Liver (tissue), 8 donors: ENCODE measurements at regions not wholly inside any gene's neighbourhood (a gene's known extent, or its start where the extent isn't known, plus 50 kb on each side); places are given as distances from the start of the nearest gene placed in this dataset.
"Not testable (repeated sequence)": the region's sequence is repeated elsewhere in the genome, so short reads cannot be mapped to it uniquely, and the experiment has no call there.

Experiments
- DNase-seq: peaks from one replicate; pipeline ENCODE4 v3.0.0-alpha.2; 2017; ENCODE audit warnings: low spot score
- H3K27ac ChIP-seq, 2 donors: one replicate each; pipeline ENCODE4 v1.7.0; 2013; ENCODE audit warnings: inconsistent platforms in 2 of 2, low read length in 2 of 2, control low read depth in 1 of 2, low read depth in 1 of 2, mild to moderate bottlenecking in 1 of 2
- H3K27me3 ChIP-seq, 4 donors: one replicate each; pipeline versions ENCODE4 v1.6.1 to v1.7.0; 2013; ENCODE audit warnings: low read length in 3 of 4, inconsistent platforms in 1 of 4, mild to moderate bottlenecking in 1 of 4, moderate library complexity in 1 of 4; ENCODE audit not compliant: control insufficient read depth in 4 of 4, insufficient read depth in 4 of 4
- H3K36me3 ChIP-seq, 4 donors: one replicate each; pipeline versions ENCODE4 v1.6.1 to v1.7.0; 2013; ENCODE audit warnings: low read length in 3 of 4, mild to moderate bottlenecking in 3 of 4, low read depth in 1 of 4, moderate library complexity in 1 of 4; ENCODE audit not compliant: control insufficient read depth in 4 of 4, insufficient read depth in 3 of 4
- H3K4me1 ChIP-seq, 4 donors: one replicate each; pipeline versions ENCODE4 v1.6.1 to v1.7.0; 2013; ENCODE audit warnings: low read length in 3 of 4, mild to moderate bottlenecking in 3 of 4, moderate library complexity in 1 of 4; ENCODE audit not compliant: control insufficient read depth in 4 of 4, insufficient read depth in 4 of 4
- H3K4me3 ChIP-seq, 3 donors: one replicate each; pipeline versions ENCODE4 v1.6.1 to v1.7.0; 2013; ENCODE audit warnings: low read length in 3 of 3, control low read depth in 1 of 3, low read depth in 1 of 3, mild to moderate bottlenecking in 1 of 3
- H3K9ac ChIP-seq, 2 donors: one replicate each; pipeline ENCODE4 v1.7.0; 2013; ENCODE audit warnings: low read length in 2 of 2, mild to moderate bottlenecking in 2 of 2, moderate library complexity in 2 of 2, control low read depth in 1 of 2, low read depth in 1 of 2
- H3K9me3 ChIP-seq, 4 donors: one replicate each; pipeline versions ENCODE4 v1.6.1 to v1.7.0; 2013; ENCODE audit warnings: low read length in 3 of 4; ENCODE audit not compliant: control insufficient read depth in 4 of 4
- ATF3 ChIP-seq: IDR thresholded peaks from 2 replicates; pipeline ENCODE4 v1.6.1; 2016; ENCODE audit warnings: antibody characterized with exemption
- CTCF ChIP-seq: fragments of 150-350 bp; IDR thresholded peaks from 2 replicates; pipeline ENCODE4 v1.5.1; 2017; ENCODE audit warnings: improper control_type of control experiment, low read depth, low read length; ENCODE audit not compliant: missing input control
- GABPA ChIP-seq, 2 donors: IDR thresholded peaks in 1 of 2; conservative IDR thresholded peaks in 1 of 2; 2 replicates each; pipeline ENCODE4 v1.6.1; 2016; ENCODE audit warnings: antibody characterized with exemption in 2 of 2, mild to moderate bottlenecking in 1 of 2, moderate library complexity in 1 of 2
- JUND ChIP-seq, 2 donors: IDR thresholded peaks; 2 replicates each; pipeline ENCODE4 v1.6.1; 2016; ENCODE audit warnings: antibody characterized with exemption in 2 of 2
- NR2F2 ChIP-seq: IDR thresholded peaks from 2 replicates; pipeline ENCODE4 v1.6.1; 2016; ENCODE audit warnings: antibody characterized with exemption
- RAD21 ChIP-seq, 2 donors: IDR thresholded peaks; 2 replicates each; pipeline ENCODE4 v1.6.1; 2016; ENCODE audit warnings: antibody characterized with exemption in 2 of 2, mild to moderate bottlenecking in 2 of 2
- REST ChIP-seq: IDR thresholded peaks from 2 replicates; pipeline ENCODE4 v1.6.1; 2016; ENCODE audit warnings: antibody characterized with exemption, mild to moderate bottlenecking
- RXRA ChIP-seq, 2 donors: IDR thresholded peaks; 2 replicates each; pipeline ENCODE4 v1.6.1; 2017 to 2018; ENCODE audit warnings: antibody characterized with exemption in 2 of 2, mild to moderate bottlenecking in 1 of 2
- SP1 ChIP-seq: IDR thresholded peaks from 2 replicates; pipeline ENCODE4 v1.6.1; 2018; ENCODE audit warnings: antibody characterized with exemption, mild to moderate bottlenecking
- YY1 ChIP-seq: IDR thresholded peaks from 2 replicates; pipeline ENCODE4 v1.6.1; 2016; ENCODE audit warnings: antibody characterized with exemption, mild to moderate bottlenecking
- ZBTB33 ChIP-seq: IDR thresholded peaks from 2 replicates; pipeline ENCODE4 v1.6.1; 2016; ENCODE audit warnings: antibody characterized with exemption
- WGBS: extraction: QIAGEN DNeasy Blood & Tissue Kit; methylation state at CpG from one replicate; pipeline ENCODE4 v1.1.7; 2013; 5-methylcytosine and 5-hydroxymethylcytosine counted together
- donor health status: healthy.
- donor health status: healthy.
- donor health status: healthy.
- donor health status: healthy.
- donor health status: healthy.

- Histone ChIP-seq H3K36me3 (no peaks in the 10 kb centered on the region), H3K9ac (no peak overlapping the region), H3K4me1 (no peaks in the 10 kb centered on the region), H3K9me3 (no peaks in the 10 kb centered on the region), H3K4me3 (no peak overlapping the region), H3K27me3 (no peaks in the 10 kb centered on the region), H3K27ac (no peak overlapping the region)
- DNase-seq: no peak
- WGBS: 64% methylated on average over 3 of the region's 3 CpGs
- no peak for TF ChIP-seq NR2F2
- peak in 1 of 2 donors; percentile 18 for TF ChIP-seq JUND (IDR thresholded peaks at IDR 0.05)
- TF ChIP-seq REST: no peak
- peak in 1 of 2 donors; percentile 28 for TF ChIP-seq RXRA (IDR thresholded peaks at IDR 0.05)
- TF ChIP-seq GABPA (IDR thresholded peaks at IDR 0.05 in 1 of 2, conservative IDR thresholded peaks at IDR 0.05 in 1 of 2): no peak
- no peak for TF ChIP-seq ZBTB33
- peak; percentile 37 for TF ChIP-seq SP1
- peak; percentile 6 to 22 for TF ChIP-seq RAD21 (IDR thresholded peaks at IDR 0.05)
- no peak for TF ChIP-seq ATF3
These were observed 475.5 kb upstream of the ADGRL3 start for GRCh38 chr4:60724623-60725022.

GRCh38 chr4:60726779-60727178 is 473.3 kb upstream of the ADGRL3 start:
- Histone ChIP-seq H3K9ac (no peak overlapping the region), H3K4me3 (no peak overlapping the region), H3K9me3 (no peaks in the 10 kb centered on the region), H3K36me3 (no peaks in the 10 kb centered on the region), H3K4me1 (no peaks in the 10 kb centered on the region), H3K27me3 (no peaks in the 10 kb centered on the region), H3K27ac (no peak overlapping the region)
- no peak for TF ChIP-seq YY1
- no peak for TF ChIP-seq CTCF
- no peak for DNase-seq

GRCh38 chr4:60729194-60729593 is 470.9 kb upstream of the ADGRL3 start:
- Histone ChIP-seq H3K9me3 (no peaks in the 10 kb centered on the region), H3K27me3 (no peaks in the 10 kb centered on the region), H3K36me3 (no peaks in the 10 kb centered on the region), H3K27ac (no peak overlapping the region), H3K4me1 (no peaks in the 10 kb centered on the region), H3K9ac (no peak overlapping the region), H3K4me3 (no peak overlapping the region)
- DNase-seq: no peak
- no peak for TF ChIP-seq RXRA (IDR thresholded peaks at IDR 0.05)
- no peak for TF ChIP-seq YY1
- no peak for TF ChIP-seq SP1
- no peak for TF ChIP-seq GABPA (IDR thresholded peaks at IDR 0.05 in 1 of 2, conservative IDR thresholded peaks at IDR 0.05 in 1 of 2)
- no peak for TF ChIP-seq CTCF
- TF ChIP-seq RAD21 (IDR thresholded peaks at IDR 0.05): no peak

GRCh38 chr4:60729764-60730163 is 470.4 kb upstream of the ADGRL3 start:
- not testable (repeated sequence) for DNase-seq, H3K9me3 ChIP-seq, H3K4me3 ChIP-seq, H3K27me3 ChIP-seq, H3K36me3 ChIP-seq, H3K9ac ChIP-seq, H3K4me1 ChIP-seq, H3K27ac ChIP-seq
- 64% methylated on average over 3 of the region's 3 CpGs for WGBS
